NCI-H345 (cell line): ENCODE measurements at regions not wholly inside any gene's neighbourhood (a gene's known extent, or its start where the extent isn't known, plus 50 kb on each side); places are given as distances from the start of the nearest gene placed in this dataset.
"Not testable (repeated sequence)": the region's sequence is repeated elsewhere in the genome, so short reads cannot be mapped to it uniquely, and the experiment has no call there.

Experiments used
- DNase-seq: peaks from one replicate; lab custom pipeline; 2025; lab: John Stamatoyannopoulos, UW

DNA sequence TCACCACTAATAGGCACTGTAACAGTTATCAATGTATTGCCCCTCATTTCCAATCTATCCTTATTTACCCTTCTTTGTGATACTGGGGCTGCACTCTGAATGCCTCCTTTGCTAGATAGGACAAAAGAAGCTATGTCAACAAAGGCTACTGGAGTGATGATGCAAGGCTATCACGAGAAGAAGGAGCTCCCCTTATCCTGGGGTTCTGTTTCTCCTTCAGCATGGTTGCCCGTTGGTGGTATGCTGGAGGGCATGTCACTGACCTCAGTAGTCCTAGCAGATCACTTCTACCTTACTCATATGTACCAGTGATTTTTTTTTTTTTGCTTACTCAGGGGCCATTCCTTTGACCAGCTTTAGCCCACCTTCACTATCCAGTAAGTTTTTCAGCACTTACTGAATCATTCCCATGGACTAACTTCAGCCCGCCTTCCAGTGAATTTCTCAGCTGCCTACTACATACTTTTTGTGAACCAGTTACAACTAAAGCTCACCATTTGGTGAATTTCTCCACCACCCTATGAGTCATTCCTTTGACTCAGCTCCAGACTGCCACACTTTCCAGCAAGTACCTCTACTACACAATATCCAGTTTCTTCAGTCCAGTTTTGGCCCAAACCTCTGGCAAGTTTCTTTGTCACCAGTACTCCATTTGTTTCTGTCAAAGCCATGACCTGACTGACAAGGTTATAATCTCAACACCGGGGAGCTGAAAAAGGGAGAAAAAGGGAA lies 944.5 kb downstream of the KCNT2 start:
- no peak for DNase-seq

DNA sequence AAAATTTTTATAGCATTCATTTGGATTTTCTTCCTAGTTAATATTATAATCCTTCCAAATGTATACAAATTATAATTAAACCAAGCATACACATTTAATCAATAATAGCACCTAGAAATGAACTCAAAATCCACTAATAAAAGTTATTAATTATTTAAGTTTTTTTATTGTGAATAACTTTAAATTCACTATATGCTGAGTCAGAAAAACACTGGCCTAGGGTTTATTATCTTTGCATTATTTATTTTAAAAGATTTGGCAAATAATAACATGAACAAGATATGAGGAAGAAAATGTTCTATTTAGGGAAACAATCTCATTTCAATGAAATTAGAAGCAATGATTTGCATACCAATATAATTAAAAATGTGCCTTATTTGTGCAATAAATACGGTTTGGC lies 951.5 kb downstream of the KCNT2 start:
- DNase-seq = no peak

DNA sequence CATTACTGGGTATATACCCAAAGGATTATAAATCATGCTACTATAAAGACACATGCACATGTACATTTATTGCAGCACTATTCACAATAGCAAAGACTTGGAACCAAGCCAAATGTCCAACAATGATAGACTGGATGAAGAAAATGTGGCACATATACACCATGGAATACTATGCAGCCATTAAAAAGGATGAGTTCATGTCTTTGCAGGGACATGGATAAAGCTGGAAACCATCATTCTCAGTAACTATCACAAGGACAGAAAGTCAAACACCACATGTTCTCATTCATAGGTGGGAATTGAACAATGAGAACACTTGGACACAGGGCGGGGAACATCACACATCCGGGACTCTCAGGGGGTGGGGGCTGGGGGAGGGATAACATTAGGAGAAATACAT lies 959.4 kb downstream of the KCNT2 start:
- DNase-seq = not testable (repeated sequence)

DNA sequence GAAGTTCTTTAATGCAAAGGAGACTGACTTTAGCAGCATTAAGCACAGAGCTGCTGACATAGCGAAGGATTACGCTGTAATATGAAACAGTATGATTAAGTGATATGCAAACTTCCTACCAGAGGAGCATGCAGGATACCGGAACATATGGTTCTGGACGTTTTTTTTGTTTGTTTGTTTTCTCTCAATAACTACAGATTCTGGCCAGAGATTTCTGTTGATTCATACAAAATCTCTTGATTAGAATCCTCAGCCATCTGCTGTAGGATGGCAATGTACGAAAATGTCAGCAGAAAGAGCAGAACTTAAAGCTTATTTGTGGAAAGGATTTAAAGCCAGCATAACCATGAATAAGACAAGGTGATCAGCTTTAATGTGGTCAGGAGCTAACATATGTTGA lies 970.7 kb downstream of the KCNT2 start:
- no peak for DNase-seq

DNA sequence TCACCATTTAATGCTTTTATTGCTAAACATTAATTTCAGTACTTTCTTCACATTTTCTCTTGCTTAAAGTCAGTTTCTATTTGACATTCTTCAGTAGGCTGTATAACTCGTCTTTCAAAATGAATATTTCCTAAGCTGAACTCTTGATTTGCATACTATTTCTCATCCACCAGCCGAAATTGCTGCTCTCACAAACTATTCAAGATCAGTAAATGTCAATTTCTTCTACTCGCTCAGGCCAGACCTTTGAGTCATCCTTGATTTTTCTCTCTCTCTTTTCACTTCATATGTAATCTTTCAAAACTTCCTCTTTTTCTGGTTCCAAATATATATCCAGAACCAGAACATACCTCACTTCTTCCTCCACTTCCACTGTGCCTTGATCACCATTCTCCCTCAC lies 990.0 kb downstream of the KCNT2 start:
- DNase-seq = no peak

DNA sequence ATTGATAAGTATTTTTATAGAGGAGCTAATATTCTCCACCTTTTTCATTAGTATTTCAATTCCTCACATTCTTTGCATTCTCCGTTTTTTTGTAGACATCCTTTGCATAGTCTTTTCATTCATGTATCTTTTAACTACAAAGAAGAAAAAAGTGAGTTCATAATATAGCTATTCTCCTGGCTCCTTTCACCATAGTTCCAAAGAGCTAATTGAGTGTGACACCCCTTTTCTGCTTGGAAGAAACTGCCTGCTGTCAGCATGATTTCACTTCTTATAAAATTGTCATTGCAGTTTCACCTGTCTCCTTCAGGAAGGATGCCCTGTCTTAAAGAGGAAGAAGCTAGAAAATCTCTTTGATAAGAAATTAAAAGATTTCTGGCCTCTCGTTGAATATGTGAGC lies 991.1 kb downstream of the KCNT2 start:
- no peak for DNase-seq

DNA sequence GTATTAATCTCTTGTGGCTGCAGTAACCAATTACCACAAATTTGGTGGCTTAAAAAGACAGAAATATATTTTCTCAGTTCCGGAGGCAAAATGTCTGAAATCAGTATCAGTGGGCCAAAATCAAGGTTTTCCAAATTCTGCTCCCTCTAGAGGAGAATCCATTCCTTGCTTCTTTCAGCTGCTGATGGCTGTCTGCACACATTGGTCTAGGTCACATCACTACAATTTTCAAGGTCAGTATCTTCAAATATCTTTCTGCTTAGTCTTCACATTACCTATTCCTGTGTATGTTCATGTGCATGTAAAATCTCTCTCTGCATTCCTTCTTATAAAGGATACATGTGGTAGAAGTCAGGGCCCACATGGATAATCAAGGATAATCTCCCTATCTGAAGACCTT lies 999.4 kb downstream of the KCNT2 start:
- DNase-seq = no peak

DNA sequence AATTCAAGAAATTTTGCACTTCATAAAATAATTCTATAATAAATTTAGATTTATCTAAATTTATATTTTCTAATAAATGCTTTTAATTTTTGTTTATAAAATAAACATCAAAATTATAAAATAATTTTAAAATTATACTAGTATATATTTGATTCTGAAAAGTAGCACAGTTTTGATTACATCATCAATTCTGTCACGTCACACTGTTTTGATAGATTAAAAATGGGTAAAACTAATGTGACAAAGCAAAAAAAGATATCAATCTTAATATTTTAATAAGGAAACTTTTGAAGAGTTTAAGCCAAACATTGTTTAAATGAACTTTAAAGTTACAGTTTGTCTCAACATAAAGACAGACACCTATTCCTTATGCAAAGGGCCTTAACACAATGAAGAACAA lies 1001.8 kb downstream of the KCNT2 start:
- DNase-seq = no peak

DNA sequence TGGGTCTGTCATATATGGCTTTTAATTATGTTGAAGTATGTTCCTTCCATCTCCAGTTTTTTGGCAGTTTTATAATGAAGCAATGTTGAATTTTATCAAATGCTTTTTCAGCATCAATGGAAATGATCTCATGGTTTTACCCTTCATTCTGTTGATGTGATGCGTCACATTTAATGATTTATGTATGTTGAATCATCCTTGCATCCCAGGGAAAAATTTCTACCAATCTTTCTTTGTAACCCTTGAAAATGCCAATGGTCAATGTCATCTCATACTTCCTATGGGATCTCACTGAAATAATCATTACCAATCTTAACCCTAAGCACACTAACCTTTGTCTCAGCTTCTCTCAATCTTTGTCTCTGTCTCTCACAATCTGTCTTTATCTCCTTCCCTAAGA lies 1004.0 kb downstream of the KCNT2 start:
- no peak for DNase-seq

DNA sequence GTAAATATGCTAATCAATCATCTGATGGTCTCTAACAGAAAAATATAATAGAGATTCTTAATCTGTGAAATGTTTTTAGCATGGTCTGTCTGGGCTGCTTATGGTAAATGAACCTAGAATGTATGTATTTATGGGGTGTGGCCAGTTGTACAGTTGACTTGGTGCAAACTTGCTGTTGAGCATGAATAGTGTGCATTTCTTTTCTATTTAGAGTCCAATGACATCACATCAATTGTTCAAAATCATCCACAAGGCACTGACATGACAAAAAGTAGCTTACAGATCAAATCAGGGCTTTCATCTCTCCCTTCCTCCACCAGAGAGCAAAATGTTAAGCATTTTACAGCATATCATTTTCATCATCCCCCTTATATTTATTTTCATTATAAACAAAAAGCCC lies 1010.3 kb downstream of the KCNT2 start:
- no peak for DNase-seq

DNA sequence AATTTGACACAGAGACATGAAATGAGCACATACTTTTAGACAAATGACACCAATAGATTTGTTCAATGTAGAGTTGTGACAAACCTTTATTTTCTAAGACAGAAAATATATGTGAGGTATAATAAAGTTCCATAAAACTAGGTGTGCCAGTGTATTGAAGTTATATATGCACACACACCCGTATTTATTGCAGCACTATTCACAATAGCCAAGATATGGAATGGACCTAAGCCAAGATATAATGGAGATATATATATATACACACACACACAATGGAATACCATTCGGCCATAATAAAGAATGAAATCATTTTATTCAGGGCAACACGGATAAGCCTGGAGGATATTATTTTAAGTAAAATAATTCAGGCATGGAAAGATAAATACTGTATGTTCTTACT lies 1013.5 kb downstream of the KCNT2 start:
- DNase-seq = no peak

DNA sequence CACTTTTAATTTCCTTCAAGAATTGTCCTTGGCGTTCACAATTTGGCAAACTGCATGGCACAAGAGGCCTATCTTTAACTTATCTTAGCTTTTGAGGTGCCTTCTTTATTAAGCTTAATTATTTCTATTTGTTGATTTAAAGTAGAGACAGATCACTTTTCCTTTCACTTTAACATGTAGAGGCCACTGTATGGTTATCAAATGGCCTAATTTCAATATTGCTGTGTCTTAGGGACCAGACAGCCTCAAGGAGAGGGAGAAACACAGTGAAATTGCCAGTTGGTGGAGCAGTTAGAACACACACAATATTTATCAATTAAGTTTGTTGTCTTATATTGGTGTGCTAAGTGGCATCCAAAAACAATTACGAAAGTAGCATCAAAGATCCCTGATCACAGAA lies 1013.9 kb downstream of the KCNT2 start:
- no peak for DNase-seq

DNA sequence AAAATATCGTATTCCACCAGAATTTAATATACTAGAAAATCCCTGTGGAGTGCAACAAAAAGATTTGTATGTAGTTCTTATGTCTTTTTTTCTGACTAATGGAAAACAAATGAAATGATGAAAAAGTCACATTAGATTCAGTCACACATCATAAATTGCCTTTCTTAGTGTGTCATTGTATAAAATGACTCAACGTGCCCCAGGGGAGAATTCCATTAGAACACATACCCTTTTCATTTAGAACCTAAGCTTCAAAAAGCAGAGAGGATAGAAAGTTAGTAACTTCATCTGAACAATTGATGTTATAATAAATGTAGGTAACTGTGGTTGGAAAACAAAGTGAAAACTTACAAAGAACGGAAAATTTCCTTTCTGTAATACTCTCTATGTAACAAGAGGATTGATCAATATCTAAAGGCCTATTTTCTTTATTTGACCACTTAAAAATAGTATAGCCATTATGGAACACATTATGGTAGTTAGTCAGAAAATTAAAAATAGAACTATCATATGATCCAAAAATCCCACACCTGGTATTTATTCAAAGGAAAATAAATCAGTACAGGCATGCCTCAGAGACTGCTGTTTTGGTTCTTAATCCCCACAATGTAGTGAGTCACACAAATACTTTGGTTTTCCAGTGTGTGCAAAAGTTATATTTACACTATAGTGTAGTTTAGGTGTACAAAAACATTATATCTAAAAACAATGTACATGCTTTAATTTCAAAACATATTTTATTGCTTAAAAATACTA lies 1016.1 kb downstream of the KCNT2 start:
- DNase-seq = no peak

DNA sequence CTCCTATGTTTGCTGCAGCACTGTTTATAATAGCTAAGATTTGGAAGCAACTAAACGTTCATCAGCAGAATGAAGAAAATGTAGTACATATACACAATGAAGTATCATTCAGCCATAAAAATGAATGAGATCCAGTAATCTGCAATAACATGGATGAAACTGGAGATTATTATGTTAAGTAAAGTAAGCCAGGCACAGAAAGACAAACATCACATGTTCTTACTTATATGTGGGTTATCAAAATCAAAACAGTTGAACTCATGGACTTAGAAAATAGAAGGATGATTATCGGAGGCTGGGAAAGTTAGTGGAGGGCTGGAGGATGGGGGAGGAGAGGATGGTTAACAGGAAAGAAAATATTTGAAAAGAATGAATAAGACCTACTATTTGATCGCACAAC lies 1017.6 kb downstream of the KCNT2 start:
- DNase-seq = no peak

DNA sequence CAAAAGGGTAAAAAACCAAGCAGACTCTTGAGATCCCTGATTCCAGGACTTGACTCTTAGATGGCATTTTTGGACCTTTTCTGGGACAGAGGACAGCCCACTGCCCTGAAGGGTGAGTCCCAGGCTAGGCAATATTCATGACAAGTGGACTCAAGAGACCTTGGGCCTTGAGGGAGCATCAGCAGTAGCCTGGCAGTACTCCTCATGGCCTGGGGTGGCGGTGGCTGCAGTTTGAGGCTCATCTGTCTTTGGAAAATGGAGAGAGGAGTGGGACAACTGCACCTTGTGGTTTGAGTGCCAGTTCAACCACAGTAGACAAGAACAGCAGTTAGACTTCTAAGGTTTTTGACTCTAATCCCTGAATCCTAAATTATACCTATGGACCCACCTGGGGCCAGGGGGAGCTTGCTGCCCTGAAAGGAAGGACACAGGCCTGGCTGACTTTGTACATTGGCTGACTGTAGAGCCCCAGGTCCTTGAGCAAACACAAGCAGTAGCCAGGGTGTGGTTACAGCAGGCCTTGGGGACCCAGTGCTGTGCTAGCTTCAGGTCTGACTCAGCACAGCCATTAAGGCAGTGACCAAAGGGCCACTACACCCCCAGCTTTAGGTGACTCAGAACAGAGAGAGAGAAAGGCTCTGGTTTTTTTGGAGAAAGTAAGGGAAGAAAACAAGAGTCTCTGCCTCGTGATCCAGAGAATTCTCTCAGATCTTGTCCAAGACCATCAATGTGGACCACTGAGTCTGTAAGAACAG lies 1023.2 kb downstream of the KCNT2 start:
- no peak for DNase-seq

DNA sequence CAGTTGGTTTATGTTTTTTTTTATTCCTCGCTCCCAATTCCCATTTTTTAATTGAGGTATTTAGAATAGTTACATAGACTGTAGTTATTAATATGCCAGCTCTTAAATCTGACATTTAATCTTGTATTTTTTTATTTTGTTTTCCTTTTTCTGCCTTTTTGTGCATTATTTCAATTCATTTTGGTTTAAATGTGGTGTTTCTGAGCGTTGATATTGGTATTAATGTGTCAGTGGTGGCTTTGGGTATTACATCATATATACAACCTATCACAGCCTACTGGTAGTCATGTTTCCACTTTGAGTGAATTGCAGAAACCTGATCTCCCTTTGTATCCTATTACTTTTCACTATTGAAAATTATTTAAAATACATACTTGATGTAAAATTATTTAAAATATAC lies 1027.3 kb downstream of the KCNT2 start:
- no peak for DNase-seq

DNA sequence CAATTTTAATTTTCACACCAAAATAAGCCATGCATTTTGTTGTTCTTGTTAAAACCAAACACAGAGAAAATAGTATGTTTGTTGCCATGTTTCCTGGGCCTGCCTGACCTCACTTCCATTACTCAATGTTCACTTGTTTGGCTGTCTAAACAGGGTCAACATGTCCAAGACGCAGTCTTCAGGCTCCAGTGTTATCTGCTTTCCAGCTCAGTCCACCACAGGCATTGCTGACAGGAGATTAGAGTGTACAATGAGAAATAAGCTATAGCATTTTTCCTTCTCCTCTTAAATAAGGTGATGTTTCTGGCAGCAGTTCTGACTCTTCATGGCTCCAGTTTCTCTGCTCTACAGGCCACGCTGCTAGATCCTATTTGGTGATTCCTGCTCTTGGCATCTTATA lies 1030.5 kb downstream of the KCNT2 start:
- no peak for DNase-seq

DNA sequence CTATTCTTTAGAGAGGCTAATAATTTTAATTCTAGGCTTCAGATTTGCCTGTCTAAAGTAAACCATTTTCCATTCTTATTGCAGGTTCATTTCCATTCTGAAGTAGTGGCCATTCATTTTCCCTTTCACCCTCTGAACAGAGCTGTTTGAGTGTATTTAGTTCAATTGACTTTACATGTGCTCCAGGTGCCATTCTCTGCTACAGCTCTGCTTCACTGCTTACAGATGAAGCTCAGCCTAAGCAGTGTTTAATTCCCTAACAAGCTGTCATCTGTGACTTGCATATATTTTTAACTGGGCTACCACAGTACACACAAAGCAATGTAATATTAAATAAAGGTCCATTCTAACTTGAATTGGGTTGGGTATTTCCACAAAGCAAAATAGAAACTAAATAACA lies 1031.6 kb downstream of the KCNT2 start:
- peak; percentile 82 for DNase-seq

DNA sequence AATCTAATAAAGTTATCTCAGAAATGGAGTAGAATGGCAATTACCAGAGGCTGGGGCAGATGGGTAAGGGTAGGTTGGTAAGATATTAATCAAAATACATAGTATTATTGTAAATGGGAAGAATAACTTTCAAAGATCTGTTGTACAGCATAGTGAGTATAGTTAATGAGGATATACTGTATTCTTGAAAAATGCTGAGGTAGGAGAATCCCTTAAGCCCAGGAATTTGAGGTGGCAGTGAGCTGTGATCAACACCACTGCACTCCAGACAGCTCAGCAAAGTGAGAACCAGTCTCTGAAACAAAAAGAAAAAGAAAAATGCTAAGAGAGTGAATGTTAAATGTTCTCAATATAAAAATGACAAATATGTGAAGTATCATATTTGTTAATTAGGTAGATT lies 1033.7 kb downstream of the KCNT2 start:
- no peak for DNase-seq

DNA sequence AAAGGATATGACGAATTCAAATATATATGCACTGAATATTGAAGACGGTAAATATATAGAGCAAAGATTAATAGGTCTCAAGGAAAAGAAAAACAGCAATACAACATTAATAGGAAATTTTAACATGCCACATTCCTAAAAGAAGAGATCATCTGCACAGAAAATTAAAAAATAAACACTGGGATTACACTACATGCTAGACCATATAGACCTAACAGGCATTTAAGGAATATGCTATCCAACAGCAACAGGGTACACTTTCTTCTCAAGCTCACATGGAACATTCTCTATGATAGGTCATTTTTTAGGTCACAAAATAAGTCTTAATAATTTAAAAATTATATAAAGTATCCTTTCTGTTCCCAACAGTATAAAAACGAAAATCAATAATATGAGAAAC lies 1038.3 kb downstream of the KCNT2 start:
- no peak for DNase-seq

DNA sequence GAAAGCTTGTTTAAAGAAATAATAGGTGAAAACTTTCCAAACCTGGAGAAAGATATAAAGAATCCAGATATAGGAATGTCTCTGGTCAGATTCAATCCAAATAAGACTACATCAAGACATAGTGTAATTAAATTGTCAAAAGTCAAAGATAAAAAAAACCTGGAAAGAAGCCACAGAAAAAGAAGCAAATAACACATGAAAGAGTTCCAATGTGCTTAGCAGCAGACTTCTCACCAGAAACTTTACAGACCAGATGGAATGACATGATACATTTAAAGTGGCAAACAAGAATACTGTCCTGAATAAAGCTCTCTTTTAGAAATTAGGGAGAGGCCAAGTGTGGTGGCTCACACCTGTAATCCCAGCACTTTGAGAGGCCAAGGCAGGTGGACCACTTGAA lies 1039.9 kb downstream of the KCNT2 start:
- no peak for DNase-seq

DNA sequence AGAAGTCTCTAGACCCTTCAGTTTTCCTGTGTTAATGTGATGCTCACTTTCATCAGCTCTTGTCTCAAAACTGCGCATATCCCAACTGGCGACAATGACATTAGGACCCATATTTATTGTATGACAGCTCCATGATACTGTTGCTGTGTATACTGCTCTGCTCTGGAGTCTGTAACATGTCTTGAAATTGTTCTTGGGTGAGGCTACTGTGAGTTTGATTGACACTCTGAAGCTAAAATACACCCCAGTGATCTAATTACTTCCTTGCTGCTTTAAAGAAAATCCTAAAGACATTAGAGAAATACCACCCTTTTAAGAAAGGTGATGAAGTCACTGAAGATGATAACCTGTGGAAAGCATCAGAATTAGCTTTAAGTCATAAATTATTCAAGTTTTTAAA lies 1046.2 kb downstream of the KCNT2 start:
- DNase-seq = no peak
